ENCODE measurements at regions not wholly inside any gene's neighbourhood (a gene's known extent, or its start where the extent isn't known, plus 50 kb on each side); places are given as distances from the start of the nearest gene placed in this dataset.

DNA sequence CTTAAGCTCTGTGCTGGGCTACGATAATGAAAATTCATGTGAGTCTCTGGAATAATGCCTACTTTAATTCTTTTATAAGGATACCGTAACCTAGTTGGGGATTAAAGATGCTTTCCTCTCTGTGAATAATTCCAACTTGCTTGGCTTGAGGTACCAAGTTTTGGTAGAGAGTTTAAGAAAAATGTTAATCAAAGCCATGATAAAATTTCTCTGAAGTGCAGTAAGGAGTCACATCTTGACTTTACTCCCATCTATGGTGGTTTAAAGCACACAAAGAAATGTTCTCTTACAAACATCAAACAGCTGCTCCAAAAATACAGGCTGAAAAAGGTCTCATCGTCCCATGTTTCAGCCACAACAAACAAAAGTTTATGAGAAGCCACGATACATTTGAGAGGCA, 284.8 kb upstream of the TBX3 start:
- H3K27me3 Mint-ChIP-seq: peaks cover 0 to 3% (median 0%) of the 10 kb centered on the region in 3 donors
- DNase-seq (no peak), ATAC-seq (ENCODE audit: low read depth in 2 of 2) (no peak)
- no peak overlapping the region for H3K27ac Mint-ChIP-seq
- no peaks in the 10 kb centered on the region for H3K4me1 Mint-ChIP-seq
- H3K36me3 Mint-ChIP-seq: no peaks in the 10 kb centered on the region
- peaks cover 0 to 6% (median under 1%) of the 10 kb centered on the region in 7 donors for H3K9me3 Mint-ChIP-seq
- no peak overlapping the region for H3K4me3 Mint-ChIP-seq

DNA sequence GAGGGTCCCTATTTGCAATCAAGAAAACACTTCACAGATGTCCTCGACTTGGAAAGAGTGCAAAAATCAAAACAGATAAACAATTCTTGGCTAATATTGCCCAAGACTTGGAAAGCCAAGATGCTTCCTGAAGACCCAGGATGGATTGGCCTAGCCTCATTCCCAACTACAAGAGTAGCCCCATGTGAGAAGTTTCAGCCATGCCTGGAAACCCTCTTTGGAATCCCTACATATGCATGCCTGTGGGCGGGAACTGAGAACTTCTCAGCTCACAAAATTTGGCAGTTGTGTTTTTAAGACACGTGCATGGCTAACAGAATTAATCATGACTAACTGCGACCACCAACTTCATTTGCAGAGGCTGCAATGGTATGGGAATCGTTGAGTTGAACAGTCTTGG, 283.2 kb upstream of the TBX3 start:
- H3K9me3 Mint-ChIP-seq: peaks cover 0 to 6% (median 0%) of the 10 kb centered on the region in 7 donors
- peaks cover 0 to 3% (median 0%) of the 10 kb centered on the region in 3 donors for H3K27me3 Mint-ChIP-seq
- no peaks in the 10 kb centered on the region for H3K36me3 Mint-ChIP-seq
- no peak for ATAC-seq (ENCODE audit: low read depth in 2 of 2)
- H3K27ac Mint-ChIP-seq: no peak overlapping the region
- no peak overlapping the region for H3K4me3 Mint-ChIP-seq
- no peak for DNase-seq
- no peaks in the 10 kb centered on the region for H3K4me1 Mint-ChIP-seq

DNA sequence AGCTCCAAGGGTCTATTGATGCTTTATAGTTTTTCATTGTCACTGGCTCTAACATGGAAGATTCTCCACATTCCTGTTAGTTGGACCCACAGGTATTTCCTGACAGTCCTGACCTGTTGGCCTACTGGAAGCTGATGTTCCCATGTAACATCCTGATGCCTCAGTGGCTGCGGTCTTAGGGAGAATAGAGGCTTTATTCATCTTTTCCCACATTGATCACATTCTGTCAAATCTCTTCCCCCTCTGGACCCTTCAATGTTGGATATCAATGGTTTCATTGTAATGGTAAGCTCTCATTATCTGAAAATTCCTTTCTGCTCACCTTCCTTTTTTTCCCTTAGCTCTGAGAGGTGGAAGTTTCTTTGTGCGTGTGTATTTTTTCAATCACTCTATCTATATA, 280.9 kb upstream of the TBX3 start:
- ATAC-seq (ENCODE audit: low read depth in 2 of 2) (no peak), DNase-seq (no peak)
- H3K4me1 Mint-ChIP-seq: no peaks in the 10 kb centered on the region
- peaks cover 0 to 3% (median 0%) of the 10 kb centered on the region in 3 donors for H3K27me3 Mint-ChIP-seq
- H3K4me3 Mint-ChIP-seq: no peak overlapping the region
- no peaks in the 10 kb centered on the region for H3K36me3 Mint-ChIP-seq
- H3K27ac Mint-ChIP-seq: no peak overlapping the region
- no peaks in the 10 kb centered on the region for H3K9me3 Mint-ChIP-seq

DNA sequence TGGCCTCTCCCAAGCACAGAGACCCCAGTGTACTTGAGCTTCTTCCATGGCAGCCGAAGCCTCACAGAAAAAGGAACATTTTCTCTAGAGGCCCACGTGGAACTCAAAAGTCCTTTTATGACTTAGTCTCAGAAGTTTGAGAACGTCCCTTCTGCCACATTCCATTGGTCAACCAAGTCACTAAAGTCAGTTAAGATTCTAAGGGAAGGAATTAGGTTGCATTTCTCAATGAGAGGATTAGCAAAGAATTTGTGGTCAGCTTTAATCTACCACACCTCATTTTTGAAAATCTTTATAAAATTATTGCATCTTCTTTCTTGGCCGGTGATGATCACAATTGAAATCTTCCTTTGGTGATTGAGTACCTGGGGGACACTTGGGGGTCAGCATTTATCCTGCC, 279.9 kb upstream of the TBX3 start:
- no peak overlapping the region for H3K27ac Mint-ChIP-seq
- no peaks in the 10 kb centered on the region for H3K36me3 Mint-ChIP-seq
- H3K4me1 Mint-ChIP-seq: no peaks in the 10 kb centered on the region
- DNase-seq: no peak
- H3K9me3 Mint-ChIP-seq: no peaks in the 10 kb centered on the region
- no peak overlapping the region for H3K4me3 Mint-ChIP-seq
- no peaks in the 10 kb centered on the region for H3K27me3 Mint-ChIP-seq
- no peak for ATAC-seq (ENCODE audit: low read depth in 2 of 2)

DNA sequence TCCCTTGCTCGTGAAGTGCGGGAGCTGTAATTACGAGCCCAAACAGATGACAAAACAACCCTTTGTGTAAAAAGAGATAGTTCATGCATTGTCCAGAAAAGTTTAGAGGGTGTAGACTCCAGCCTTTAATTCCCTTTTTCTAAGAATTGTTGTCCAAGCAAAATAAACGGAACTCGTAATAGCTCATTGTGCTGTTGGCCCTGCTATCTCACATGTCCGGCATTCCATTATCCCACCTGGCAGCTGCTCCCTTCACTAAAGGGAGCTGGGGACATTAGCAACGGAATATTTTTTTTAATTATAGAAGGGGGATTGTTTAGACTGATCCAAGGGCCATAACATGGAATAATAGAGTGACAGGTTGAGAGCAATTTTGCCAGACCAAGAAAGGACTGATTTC, 277.5 kb upstream of the TBX3 start:
- no peaks in the 10 kb centered on the region for H3K4me1 Mint-ChIP-seq
- peaks cover 0 to 4% (median 0%) of the 10 kb centered on the region in 7 donors for H3K9me3 Mint-ChIP-seq
- no peaks in the 10 kb centered on the region for H3K27me3 Mint-ChIP-seq
- no peak for ATAC-seq (ENCODE audit: low read depth in 2 of 2)
- no peak overlapping the region for H3K4me3 Mint-ChIP-seq
- no peak for DNase-seq
- no peaks in the 10 kb centered on the region for H3K36me3 Mint-ChIP-seq
- H3K27ac Mint-ChIP-seq: no peak overlapping the region

DNA sequence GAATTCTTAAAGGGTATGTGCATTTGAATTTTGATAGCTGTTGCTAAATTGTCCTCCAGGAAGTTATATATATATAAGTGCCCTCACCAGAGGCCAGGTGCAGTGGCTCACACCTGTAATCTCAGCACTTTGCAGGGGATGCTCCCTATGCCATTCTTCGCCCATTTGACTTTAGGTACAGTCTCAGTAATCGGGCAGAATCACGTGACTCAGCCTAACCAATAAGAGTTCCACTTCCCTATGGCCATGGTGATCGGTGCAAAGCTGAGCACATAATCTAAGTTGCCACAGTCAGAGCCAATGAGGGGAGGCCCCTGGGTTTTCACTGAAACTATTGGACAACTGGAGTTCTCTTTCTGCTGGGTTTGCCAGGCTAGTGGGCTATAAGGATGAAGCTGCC, 274.6 kb upstream of the TBX3 start:
- ATAC-seq (ENCODE audit: low read depth in 2 of 2) (no peak), DNase-seq (no peak)
- Mint-ChIP-seq H3K4me3 (no peak overlapping the region), H3K4me1 (no peaks in the 10 kb centered on the region), H3K9me3 (peaks cover 0 to 5% (median 0%) of the 10 kb centered on the region in 7 donors), H3K27ac (no peak overlapping the region), H3K27me3 (no peaks in the 10 kb centered on the region), H3K36me3 (no peaks in the 10 kb centered on the region)

DNA sequence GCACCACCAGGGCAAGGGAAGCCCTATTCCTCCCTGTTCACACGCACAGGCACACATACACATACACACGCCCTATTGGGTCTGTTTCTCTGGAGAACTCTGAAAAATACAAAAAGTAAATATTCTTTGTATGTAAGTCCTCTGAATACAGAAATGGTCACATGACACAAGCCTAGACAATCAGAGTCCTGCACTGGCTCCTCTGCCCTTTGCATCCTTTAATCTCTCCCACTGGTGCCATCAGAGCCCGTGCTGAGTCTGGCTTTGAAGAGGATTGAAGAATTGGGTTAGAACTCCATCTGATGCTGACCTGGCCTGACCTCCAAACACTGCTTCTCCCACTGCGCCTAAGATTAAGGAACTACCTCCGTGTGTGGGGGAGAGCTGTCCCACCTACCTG, 273.2 kb upstream of the TBX3 start:
- no peaks in the 10 kb centered on the region for H3K36me3 Mint-ChIP-seq
- ATAC-seq (ENCODE audit: low read depth in 2 of 2) (no peak), DNase-seq (no peak)
- H3K4me1 Mint-ChIP-seq: no peaks in the 10 kb centered on the region
- H3K9me3 Mint-ChIP-seq: peaks cover 0 to 5% (median 1%) of the 10 kb centered on the region in 7 donors
- no peaks in the 10 kb centered on the region for H3K27me3 Mint-ChIP-seq
- H3K4me3 Mint-ChIP-seq: no peak overlapping the region
- H3K27ac Mint-ChIP-seq: no peak overlapping the region

DNA sequence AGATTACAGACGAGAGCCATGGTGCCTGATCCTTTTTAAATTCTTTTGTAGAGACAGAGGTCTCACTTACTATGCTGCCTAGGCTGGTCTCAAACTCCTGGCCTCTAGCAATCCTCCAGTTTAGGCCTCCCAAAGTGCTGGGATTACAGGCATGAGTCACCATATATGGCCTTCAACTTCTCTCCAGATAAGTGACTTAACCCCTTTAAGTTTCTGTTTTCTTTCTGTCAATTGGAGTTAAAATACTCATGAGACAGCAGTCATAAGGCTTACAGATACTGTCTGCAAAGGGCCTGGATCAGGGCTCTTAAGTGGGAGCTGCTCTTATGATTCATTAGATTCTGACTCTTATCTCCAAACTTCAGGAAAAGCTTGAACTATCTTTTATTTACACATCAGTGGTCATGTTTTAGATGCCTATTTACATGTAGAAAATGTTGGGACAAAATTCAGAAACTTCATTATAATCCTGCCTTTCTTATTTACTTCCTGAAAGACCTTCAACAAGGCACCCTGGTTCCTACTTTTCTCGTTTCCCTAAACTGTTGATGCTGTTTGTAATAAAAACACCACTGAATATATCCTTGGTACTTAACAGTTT, 271.5 kb upstream of the TBX3 start:
- Mint-ChIP-seq H3K36me3 (no peaks in the 10 kb centered on the region), H3K9me3 (peaks cover 0 to 5% (median 1%) of the 10 kb centered on the region in 7 donors), H3K27me3 (no peaks in the 10 kb centered on the region), H3K27ac (no peak overlapping the region), H3K4me1 (no peaks in the 10 kb centered on the region), H3K4me3 (no peak overlapping the region)
- DNase-seq (no peak), ATAC-seq (ENCODE audit: low read depth in 2 of 2) (no peak)

DNA sequence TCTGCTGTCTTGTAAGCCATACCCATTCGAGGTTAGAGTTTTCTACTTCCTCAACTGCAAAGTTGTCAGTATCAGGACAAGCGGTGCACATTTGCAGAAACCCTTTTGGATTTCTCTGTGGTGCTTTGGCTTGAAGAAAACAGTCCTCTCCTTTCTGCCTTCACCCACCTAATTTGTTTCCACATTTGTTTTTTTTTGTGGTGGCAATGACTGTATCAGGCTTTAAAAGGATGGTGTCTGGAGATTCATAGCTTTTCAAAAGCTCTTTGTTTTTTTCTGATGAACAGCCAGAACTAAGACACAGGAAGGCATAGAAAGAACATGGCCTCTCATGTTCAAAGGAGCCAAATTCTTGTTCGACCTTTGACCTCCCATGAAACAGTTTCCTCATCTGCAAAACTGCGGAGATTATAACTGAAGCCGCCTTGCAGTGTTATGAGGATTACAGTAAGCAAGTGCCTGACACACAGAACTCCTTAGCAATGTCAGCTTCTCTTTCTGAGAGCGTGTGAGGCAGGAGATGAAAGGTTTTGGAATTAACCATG, 270.6 kb upstream of the TBX3 start:
- Mint-ChIP-seq H3K27me3 (no peaks in the 10 kb centered on the region), H3K36me3 (no peaks in the 10 kb centered on the region), H3K27ac (no peak overlapping the region), H3K9me3 (peaks cover 0 to 5% (median 1%) of the 10 kb centered on the region in 7 donors), H3K4me1 (no peaks in the 10 kb centered on the region), H3K4me3 (no peak overlapping the region)
- ATAC-seq (ENCODE audit: low read depth in 2 of 2) (no peak), DNase-seq (no peak)

DNA sequence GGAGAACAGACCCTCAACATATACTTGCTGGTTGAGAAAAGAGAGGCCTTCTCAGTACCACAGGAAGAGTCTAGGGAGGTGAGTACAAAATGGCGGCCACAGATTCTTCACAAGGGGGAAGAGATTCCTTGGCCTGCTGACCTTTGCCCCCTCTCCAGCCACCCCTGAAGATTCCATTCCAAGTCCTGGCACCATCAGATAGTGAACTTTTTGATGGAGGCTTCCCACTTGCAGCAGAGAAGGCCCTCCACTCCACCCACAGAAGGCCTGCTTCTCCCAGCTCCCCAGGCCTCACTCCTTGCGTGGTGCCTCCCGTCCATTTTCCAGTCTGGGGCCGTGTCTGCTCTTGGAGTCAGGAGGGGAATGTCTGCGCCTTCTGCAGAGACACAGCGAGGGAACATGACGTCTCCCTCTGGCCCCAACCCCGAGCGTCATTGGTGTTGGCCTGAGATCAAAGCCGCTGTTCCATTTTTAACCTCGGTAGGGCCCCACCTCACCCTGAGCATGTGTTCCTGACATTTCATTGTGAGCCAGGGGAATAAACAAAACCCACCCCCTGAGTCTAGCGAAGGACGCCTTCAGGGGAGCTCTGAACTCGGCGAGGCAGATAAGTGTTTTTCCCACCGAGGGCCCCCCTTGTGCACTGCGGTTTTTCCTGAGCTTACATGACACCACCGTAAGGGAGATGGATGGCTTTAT, 268.7 kb upstream of the TBX3 start:
- DNase-seq (no peak), ATAC-seq (ENCODE audit: low read depth in 2 of 2) (no peak)
- H3K27me3 Mint-ChIP-seq: no peaks in the 10 kb centered on the region
- H3K36me3 Mint-ChIP-seq: no peaks in the 10 kb centered on the region
- peak overlapping the region in 1 of 6 donors; percentile 75 for H3K27ac Mint-ChIP-seq
- no peak overlapping the region for H3K4me3 Mint-ChIP-seq
- H3K4me1 Mint-ChIP-seq: no peaks in the 10 kb centered on the region
- peaks cover 0 to 5% (median 2%) of the 10 kb centered on the region in 7 donors for H3K9me3 Mint-ChIP-seq

DNA sequence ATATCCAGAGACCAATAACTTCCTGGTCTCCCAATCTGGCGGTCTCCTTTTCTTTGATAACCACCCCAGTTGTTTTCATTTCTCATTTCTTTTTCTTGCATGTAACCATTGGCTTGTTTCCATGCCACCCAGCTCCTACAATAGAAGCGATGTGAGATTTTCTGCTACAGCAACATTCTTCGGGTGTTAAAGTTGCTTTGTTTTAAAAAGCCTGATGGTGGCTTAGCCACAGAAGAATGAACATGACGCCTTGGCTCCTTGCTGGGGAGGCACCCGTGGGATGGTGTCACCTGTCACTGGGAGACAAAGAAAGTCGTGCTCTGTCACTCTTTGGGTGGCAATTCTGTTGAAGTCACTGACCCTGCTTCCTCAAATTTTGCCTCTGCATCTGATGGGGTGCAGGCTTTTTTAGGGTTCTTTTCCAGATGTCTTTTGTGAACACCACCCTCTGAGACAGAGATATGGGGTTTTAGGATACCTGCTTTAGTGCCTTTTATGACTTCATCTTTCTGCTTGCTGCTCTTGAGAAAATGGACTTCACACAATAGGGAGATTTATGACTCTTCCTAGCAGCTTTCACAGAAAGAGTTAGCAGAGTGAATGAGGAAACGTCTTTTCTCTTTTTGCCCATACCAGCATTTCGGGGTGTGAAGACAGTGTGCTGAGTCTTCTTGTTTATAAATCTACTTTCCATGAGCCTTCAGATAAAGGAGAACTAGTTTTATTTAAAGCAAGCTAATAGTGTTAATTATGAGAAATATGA, 265.3 kb upstream of the TBX3 start:
- H3K27me3 Mint-ChIP-seq: no peaks in the 10 kb centered on the region
- DNase-seq: no peak
- no peak overlapping the region for H3K4me3 Mint-ChIP-seq
- no peaks in the 10 kb centered on the region for H3K36me3 Mint-ChIP-seq
- no peak overlapping the region for H3K27ac Mint-ChIP-seq
- H3K4me1 Mint-ChIP-seq: no peaks in the 10 kb centered on the region
- H3K9me3 Mint-ChIP-seq: peaks cover 0 to 5% (median 2%) of the 10 kb centered on the region in 7 donors
- no peak for ATAC-seq (ENCODE audit: low read depth in 2 of 2)

DNA sequence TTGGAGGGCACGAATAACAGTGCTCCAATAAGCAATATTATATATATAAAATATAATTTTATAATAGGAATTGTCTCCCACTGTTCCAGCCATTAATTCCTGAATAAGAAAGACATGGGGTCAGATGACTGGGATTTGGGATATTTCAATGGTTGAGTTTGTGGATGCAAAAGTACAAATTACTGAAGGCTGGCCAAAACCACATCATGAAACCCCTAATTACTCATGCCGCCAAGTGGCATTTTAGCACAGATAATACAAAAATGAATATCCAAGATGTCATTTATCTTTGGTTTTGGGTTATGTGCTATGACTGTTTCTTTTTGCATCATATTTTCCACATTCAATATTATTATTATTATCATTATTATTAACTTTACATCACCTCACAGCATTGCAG, 261.4 kb upstream of the TBX3 start:
- H3K36me3 Mint-ChIP-seq: no peaks in the 10 kb centered on the region
- H3K27me3 Mint-ChIP-seq: no peaks in the 10 kb centered on the region
- H3K4me3 Mint-ChIP-seq: no peak overlapping the region
- H3K4me1 Mint-ChIP-seq: no peaks in the 10 kb centered on the region
- H3K27ac Mint-ChIP-seq: no peak overlapping the region
- DNase-seq: no peak
- ATAC-seq (ENCODE audit: low read depth in 2 of 2): no peak
- H3K9me3 Mint-ChIP-seq: peaks cover 0 to 5% (median 4%) of the 10 kb centered on the region in 7 donors

DNA sequence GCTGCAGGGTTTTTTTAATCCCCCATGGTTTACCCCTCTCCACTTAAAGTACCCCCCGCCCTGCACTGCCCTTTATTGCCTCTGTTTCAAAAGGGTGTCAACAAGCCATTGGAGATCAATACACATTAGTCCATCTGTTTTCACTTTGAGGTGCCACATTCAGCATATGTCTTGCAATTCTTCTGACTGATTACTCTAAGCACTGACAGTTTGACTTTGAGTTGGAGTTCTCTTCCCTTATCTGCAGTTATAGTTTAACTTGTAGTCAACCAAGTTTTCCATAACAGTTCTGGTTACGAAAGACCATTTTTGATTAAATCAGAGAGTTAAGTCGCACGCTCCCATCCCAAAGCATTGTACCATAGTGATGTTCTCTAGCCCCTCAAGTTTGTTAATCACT, 260.8 kb upstream of the TBX3 start:
- Mint-ChIP-seq H3K4me3 (no peak overlapping the region), H3K27me3 (no peaks in the 10 kb centered on the region), H3K4me1 (no peaks in the 10 kb centered on the region), H3K36me3 (no peaks in the 10 kb centered on the region), H3K9me3 (peaks cover 0 to 12% (median 4%) of the 10 kb centered on the region in 7 donors), H3K27ac (no peak overlapping the region)
- ATAC-seq (ENCODE audit: low read depth in 2 of 2): no peak
- no peak for DNase-seq

DNA sequence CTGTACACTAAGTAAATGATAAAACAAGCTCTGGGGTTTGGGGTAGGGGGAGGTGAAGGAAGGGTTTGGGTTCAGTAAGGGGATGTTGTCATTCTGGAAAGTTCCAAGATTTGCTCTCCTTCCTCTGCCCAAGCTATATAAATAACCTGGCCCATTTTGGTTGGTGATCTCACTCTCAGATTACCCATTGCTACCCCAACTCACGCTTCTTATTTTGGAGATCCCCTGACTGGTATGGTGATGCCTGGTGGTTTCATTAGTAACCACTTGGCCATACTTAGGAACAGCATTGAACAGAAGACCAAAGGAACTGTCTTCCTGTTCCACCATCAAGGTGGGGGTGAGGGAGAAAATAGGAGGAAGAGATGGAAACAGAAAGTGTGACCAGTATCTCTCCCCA, 259.6 kb upstream of the TBX3 start:
- Mint-ChIP-seq H3K27me3 (no peaks in the 10 kb centered on the region), H3K4me3 (no peak overlapping the region), H3K36me3 (no peaks in the 10 kb centered on the region), H3K9me3 (peaks cover 0 to 13% (median 6%) of the 10 kb centered on the region in 7 donors), H3K4me1 (no peaks in the 10 kb centered on the region), H3K27ac (no peak overlapping the region)
- no peak for ATAC-seq (ENCODE audit: low read depth in 2 of 2)
- DNase-seq: no peak

Measured in naive B cell (primary cell).